Stimulated activated CD4-positive, alpha-beta T cell treated with anti-CD3 and anti-CD28 coated beads, Interleukin-15, amount 100 ng/mL, for 1 hour (primary cell): ENCODE measurements at regions not wholly inside any gene's neighbourhood (a gene's known extent, or its start where the extent isn't known, plus 50 kb on each side); places are given as distances from the start of the nearest gene placed in this dataset.
"Not testable (repeated sequence)": the region's sequence is repeated elsewhere in the genome, so short reads cannot be mapped to it uniquely, and the experiment has no call there.

Experiments used
- DNase-seq, 2 donors: peaks; one replicate each; pipeline ENCODE4 v3.0.0-alpha.2; 2020; ENCODE audit warnings: low read depth in 1 of 2, low spot score in 1 of 2

DNA sequence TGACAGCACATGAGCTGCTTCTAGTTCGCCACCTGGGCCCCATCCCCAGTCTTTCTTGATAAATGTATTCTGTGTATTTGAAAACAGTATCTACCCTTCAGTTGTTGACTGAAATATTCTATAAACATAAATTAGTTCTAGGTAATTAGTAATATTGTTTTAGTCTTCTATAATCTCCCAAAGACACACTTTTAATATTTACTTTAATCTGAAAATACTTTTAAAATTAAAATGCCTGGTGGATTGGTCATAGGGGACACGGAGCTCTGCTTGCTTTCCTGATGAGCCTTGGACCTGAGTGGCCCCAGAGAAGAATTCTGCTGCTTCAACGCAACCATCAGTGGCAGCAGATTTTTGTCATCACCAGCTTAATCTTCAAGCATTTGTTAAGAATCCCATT lies 234.5 kb downstream of the THBS2 start:
- DNase-seq: no peak

DNA sequence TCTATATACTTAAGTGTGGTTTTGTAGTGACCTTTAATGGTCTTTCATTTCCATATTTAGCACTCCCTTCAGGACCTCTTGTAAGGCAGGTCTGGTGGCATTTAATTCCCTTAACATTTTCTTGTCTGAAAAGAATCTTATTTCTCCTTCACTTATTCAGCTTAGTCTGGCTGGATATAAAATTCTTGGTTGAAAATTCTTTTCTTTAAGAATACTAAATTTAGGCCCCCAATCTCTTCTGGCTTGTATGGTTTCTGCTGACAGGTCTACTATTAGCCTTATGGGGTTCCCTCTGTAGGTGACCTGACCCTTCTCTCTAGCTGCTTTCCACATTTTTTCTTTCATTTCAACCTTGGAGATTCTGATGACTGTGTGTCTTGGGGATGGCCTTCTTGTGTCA lies 236.9 kb downstream of the THBS2 start:
- DNase-seq: no peak

DNA sequence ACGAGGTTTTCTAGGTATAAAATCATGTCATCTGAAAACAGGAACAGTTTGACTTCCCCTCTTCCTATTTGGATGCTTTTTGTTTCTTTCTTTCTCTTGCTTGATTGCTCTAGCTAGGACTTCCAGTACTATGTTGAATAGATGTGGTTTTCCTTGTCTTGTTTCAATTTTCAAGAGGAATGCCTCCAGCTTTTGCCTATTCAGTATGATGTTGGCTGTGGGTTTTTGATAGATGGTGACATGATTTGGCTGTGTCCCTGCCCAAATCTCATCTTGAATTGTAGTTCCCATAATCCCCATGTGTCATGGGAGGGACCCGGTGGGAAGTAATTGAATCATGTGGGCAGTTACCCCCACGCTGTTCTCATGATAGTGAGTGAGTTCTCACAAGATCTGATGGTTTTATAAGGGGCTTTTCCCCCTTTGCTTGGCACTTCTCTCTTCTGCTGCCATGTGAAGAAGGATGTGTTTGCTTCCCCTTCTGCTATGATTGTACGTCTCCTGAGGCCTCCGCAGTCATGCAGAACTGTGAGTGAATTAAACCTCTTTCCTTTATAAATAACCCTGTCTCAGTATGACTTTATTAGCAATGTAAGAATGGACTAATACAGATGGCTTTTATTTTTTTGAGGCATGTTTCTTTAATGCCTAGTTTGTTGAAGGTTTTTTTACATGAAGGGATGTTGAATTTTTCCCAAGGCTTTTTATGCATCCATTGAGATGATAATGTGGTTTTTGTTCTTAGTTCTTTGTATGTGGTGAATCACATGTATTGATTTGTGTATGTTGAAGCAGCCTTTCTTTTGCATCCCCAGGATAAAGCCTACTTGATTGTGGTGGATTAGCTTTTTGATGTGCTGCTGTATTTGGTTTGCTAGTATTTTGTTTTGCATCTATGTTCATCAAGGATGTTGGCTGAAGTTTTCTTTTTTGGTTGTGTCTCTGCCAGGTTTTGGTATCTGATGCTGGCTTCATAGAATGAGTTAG lies 239.1 kb downstream of the THBS2 start:
- no peak for DNase-seq

DNA sequence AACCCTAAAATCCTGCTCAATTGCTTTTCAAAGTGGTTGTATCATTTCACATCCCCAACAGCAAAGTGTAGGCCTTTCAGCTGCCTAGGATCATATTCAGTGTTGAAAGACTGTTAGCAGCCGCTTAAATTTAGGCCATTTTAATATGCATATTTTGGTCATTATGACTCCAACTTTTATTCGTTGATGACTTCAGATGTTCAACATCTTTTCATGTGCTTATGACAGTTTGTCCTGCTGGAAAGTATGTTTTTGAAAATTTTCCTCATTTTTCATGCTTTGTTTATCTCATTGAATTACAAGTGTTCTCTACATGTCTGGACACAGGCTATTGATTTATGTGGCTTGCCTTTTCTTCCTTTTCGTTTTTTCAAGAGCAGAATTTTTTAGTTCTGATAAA lies 244.0 kb downstream of the THBS2 start:
- DNase-seq: no peak

DNA sequence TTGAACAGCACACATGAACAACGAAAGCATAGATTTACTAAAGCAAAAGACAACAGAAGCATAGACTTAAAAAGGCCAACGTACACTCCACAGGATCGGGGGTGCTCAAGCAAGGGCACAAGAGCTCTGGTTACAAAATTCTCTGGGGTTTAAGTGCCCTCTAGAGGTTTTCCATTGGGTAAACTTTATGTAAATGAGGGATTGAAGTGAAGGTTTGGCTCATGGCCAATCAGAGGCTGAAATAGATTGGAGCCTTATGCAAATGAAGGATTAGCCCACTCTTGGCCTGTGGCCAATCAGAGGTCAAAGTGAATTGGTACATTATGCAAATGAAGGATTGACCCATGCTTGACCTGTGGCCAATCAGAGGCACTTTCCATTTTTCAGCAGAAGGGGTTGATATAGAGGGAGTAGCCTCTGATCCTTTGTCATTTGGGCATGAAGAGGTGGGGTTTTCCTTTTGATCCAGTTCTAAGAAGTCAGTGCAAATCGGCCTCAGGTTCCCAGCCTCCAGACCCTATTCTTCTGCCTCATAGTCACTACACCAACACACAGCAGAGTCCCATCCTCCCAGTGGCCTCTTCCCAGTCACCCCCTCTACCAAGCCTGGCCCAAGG lies 244.9 kb downstream of the THBS2 start:
- no peak for DNase-seq

DNA sequence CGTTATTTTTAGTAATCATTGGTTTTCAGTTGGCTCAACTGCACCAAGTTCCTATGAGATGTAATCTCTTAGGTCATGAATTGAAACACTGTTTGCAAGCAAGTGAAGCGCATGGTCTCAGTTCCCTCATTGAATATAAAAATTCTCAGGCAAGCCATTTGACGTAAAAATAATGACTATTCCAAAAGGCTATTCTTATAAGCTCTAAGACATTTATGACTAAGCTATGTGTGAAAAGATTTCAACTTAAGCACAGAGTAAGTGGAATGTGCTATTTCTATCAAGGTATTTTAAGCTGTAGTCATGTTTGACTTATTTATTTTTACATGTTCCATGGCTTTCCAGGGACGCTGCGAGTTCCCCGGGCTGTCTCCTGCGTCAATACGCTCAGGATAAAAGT lies 248.5 kb downstream of the THBS2 start:
- no peak for DNase-seq

DNA sequence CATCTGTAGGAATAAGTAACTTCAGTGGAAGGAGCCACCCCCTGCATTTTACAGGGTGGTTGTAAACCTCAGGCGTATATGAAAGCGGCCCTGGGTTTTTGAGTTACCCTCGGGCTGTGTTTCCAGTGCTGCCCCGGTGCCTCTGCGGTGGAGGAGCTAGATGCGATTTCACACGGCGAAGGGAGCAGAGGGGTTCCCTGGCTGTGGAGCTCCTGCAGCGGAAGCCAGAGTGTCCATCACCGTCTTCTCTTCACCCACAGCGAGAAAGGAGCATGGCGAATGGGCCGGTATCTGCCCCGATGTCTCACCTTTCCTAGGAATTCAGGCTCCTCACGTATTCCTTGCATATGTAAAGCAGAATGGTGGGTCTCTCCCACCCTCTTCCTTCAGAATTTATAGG lies 253.6 kb downstream of the THBS2 start:
- DNase-seq: no peak

DNA sequence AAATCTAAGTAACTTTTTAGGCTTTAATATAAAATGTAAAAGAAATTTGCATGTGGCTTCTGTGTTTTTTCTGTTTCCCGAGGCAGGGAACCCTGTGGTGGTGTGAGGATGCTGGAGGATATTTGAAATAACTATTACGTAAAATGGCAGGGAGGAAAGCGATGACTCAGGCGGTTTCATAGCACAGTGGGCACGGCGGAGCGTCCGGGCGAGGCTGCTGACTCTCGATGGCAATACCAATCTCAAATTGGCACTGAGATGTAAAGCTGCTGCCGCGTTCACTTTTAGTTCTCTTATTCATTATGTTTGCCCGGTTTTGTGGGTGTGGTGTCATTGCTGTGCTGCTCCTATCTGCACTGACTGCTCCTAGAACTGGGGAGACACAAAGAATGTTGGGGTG lies 254.3 kb downstream of the THBS2 start:
- no peak for DNase-seq

DNA sequence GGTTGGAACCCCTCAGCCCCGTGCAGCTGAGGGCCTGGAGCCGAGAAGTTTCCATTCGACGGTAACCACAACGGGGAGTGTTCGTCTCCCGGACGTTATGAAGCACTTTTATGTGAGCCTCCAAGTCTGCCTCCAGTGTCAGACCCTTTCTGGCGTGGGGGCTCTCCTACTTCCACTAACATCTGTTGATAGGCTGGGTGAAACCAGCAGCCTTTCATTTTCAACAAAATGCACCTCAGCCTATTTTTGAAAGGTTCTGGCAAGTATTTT lies 257.4 kb downstream of the THBS2 start:
- no peak for DNase-seq

DNA sequence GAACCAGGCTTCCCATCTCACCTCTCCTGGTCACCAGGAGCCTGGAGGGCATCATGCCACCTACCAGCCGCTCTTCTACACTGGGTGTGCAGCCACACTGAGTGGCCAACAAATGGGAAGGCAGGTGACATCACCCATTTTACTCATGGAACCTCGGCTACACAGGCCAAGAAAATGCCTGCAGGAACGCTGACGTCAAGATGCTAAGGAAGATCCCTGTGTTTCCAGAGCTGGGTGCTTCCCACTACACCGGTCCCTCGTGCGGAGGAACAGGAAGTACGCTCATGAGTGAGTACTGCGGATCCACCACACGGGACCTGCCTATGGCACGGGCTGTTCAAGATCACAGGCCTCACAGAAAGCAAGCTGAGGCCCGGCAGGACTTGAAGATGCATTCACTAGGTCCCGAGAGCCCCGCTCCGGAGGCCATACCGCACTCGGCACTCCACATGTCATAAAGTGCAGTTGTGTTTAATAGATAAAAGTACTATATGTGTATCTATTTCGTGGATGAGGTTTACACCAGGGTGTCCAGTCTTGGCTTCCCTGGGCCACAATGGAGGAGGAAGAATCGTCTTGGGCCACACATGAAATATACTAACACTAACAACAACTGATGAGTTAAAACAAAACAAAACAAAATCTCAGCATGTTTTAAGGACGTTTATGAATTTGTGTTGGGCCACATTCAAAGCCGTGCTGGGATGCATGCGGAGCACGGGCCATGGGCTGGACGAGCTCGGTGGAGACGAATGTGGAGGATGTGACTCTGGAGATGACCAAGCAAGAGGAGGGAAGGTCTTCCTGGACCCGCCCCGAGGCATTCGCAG lies 257.9 kb downstream of the THBS2 start:
- DNase-seq: no peak

DNA sequence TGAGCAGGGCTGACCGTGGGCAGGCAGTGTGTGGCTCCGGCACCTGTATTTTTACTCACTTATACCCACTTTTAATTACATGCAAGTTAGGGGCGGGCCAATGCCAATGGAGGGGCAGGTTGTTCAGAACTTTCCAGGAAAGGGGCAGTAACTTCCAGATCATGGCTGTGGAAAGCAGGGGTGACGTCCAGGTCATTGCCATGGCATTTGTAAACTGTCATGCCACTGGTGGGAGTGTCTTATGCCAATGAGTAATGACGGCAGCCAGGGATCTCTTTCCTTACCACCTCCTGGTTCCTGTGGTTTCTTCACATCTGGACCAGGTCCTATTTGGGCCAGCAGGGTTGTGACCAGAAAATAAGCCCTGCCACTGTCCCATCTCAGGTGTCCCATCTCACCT lies 258.7 kb downstream of the THBS2 start:
- DNase-seq: no peak

DNA sequence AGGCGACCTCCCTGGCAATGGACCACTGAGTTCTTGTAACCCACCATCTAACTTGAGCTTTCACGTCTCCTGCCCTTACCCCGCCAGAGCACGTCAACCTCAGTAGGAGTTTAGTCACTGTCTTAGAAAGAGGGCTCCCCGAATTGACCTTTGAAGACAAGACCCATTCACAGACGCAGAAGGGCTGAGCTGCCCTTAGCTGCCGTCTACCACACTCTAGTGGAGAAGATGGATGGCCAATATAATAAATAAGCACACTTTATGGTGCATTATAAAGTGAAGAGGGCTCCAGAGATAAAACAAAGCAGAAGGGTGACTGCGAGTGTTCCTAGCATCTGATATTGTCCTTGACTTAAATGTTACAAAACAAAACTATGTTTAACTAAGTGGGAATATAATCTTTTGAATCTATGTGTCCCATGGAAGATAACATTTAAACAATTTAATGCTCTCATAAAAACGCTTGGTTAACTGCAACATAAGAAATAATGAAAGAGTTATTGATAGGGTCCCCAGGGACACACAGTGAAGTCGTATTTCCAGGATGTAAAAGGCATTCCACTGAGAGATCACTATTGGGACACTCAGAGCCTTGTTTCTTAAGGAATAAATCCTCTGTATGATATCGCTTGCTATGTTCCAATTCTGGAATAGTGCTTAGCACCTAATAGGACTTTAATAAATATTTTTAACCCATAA lies 261.1 kb downstream of the THBS2 start:
- no peak for DNase-seq

DNA sequence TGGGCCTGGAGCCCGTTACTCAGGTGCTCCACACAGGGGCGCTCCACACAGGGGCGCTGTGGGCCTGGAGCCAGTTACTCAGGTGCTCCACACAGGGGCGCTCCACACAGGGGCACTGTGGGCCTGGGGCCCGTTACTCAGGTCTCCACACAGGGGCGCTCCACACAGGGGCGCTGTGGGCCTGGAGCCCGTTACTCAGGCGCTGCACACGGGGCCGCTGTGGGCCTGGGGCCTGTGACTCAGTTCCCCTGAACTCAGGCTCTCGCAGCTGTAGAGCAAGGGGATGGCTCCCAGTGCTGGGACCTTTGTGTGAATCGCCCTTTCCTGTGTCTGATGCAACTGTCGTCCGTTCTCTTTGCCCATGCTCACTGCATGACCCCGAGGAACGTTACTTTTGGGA lies 262.0 kb downstream of the THBS2 start:
- DNase-seq: not testable (repeated sequence)

DNA sequence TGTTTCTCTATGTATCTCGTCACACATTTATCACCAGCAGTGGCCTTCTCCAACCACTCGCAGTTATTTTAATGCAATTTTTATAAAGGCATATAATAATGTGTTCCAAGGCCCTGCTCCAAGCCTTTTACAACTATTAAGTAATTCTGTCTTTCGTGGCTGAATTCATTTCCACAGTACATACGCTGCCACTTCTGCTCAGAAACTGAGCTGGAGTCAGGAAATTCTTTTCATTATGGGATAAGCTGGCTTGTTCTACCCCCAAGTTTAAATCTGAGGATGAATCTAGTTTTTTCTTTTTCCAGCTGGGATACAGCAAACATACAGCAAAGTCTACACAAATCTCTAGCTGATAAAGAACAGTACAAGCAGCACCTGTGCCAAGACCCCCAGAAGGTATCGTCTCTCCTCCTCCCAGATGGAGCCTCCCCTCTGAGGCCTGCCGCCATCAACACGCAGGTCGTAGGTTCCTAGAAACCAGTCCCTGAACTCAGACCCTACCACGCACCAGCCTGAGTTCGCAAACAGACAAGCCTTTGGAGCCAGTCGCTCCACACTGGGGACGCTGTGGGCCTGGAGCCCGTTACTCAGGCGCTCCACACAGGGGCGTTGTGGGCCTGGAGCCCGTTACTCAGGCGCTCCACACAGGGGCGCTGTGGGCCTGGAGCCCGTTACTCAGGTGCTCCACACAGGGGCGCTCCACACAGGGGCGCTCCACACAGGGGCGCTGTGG lies 263.5 kb downstream of the THBS2 start:
- no peak for DNase-seq

DNA sequence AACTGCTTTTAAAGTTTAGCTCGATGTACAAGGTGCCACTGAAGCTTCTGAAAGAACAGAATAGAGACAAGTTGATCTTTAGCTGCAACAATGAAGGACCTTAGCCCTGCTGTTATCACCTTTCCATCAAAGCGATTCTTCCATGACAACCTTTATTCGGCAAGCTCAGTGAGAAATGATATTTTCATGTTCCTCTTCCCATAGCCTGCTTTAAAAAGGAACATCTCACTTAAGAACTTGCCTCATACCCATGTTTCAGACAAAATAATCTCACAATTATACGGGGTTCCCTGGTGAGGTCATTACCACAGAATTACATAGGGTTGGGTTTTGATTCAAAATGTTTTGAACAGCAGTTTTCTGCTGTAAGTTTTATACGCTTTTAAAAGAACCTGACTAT lies 264.2 kb downstream of the THBS2 start:
- DNase-seq: no peak

DNA sequence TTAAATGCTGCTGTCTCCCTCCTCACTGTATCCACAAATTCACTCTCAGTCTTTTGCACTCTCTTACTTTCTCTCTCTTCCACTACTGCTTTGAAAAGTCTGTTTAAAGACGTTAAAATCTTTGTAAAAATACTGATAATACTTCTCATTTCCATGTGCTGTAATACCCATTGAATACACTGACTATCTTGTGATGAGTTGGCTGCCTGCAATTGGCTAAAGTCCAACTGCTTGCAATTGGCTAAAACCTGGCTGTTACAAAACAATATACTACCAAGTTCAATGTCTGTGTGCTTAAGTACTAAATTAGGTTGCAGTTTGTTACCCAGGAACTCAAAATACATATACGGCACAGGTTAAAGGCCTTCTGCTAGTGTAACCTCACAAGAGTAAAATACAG lies 264.8 kb downstream of the THBS2 start:
- DNase-seq: no peak

DNA sequence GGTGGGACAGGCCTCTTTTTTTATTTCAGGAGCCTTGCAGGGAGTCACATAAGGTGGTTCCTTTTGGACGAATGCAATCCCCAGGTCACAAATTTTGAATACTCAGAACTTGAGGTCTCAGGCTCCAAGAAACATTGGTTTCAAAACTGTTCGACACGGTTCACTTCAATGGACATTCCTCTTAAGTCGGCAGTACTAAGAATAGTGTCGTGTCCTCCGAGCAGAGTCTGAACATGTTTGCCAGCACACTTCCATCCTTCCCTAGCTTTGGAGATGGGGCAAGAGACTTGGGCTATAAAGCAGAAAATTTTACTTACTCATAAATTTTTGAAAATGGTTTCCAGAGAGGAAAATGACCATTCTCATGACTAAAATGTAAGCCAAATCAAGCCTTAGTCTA lies 265.4 kb downstream of the THBS2 start:
- DNase-seq: no peak

DNA sequence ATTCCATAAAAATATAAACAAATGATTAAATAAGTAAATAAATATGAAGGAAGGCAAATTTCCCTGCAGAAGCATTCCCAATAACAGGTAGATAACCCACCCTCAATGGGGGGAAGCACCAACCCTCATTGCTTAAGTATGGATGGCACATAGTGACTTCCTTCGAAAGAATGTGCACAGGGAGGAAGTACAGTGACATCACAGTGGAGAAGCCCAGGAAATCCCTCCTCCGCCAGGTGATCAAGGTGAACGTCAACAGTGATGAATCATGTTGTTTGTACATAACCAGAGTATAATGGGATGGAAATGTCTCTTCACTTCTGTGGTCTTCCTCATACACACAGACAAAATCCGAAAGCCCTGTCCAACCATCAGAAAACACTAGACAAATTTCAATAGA lies 267.9 kb downstream of the THBS2 start:
- DNase-seq: no peak

DNA sequence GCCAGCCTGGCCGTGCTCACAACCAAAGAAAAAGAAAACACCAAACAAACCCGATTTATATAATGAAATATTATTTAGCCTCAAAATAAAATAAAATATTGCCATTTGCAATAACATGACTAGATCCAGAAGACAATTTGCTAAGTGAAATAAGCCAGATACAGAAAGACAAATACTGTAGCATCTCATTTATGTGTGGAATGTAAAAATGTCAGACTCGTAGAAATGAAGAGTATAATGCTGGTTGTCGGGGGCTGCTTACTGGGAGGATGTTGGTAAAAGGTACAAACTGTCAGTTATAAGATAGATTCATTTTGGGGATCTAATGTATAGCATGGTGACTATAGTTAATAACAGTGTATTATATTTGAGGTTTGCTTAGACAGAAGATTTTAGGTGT lies 269.7 kb downstream of the THBS2 start:
- no peak for DNase-seq

DNA sequence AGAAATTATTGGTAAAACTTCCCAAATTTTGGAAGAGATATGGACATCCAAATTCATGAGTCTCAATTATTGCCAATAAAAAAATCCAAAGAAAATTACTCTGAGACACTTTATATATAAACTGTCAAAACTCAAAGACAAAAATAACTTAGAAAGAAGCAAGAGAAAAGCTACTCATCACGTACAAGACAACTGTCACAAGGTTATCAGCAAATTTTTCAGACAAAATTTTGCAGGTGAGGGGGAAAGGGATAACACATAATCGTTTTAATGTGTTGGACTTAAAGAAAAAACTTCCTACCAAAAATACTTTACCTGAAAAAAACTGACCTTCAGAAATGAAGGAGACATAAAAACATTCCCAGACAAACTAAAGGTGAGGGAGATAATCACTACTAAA lies 272.5 kb downstream of the THBS2 start:
- DNase-seq: no peak

DNA sequence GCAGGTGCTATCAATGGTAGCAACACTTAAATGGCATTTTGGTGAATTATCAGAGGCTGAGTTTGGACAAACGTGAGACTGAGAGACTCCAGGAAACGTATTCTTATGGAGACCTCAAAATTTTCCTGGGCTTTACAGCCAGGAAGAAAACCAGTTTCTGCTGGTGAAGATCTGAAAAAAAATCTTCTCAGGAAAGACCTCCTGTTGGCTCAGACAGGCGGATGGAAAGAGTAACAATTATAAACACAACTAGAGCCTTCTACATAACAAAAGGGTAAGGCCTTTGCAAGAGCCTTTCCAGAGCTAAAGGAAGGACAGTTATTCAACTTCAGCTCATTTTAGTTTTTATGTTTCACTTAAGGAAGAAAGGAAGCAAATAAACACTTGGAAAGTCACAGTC lies 274.4 kb downstream of the THBS2 start:
- DNase-seq: no peak
